ENCODE measurements at regions not wholly inside any gene's neighbourhood (a gene's known extent, or its start where the extent isn't known, plus 50 kb on each side); places are given as distances from the start of the nearest gene placed in this dataset.

GRCh38 chr5:57680686-57681085 lies 198.1 kb upstream of the ACTBL2 start:
- TF ChIP-seq EZH2 (IDR thresholded peaks at IDR 0.05) (no peak), EZH2phosphoT487 (IDR thresholded peaks at IDR 0.05) (no peak)
- Histone ChIP-seq H4K20me1 (ENCODE audit: low read depth) (no peaks in the 10 kb centered on the region), H3K9me3 (ENCODE audit: low read depth) (no peaks in the 10 kb centered on the region), H3K27ac (no peak overlapping the region), H3K27me3 (no peaks in the 10 kb centered on the region), H3K36me3 (no peaks in the 10 kb centered on the region), H3K79me2 (ENCODE audit: low read depth) (no peaks in the 10 kb centered on the region), H3F3A (ENCODE audit: low read depth) (no peaks in the 10 kb centered on the region), H3K4me2 (no peak overlapping the region), H2AFZ (replicated peaks) (no peak overlapping the region), H3K9ac (no peak overlapping the region), H3K4me3 (no peak overlapping the region), H3K4me1 (no peaks in the 10 kb centered on the region)
- H3K4me1 Mint-ChIP-seq: peaks cover 23% of the 10 kb centered on the region
- peaks cover 2% of the 10 kb centered on the region for H3K9me3 Mint-ChIP-seq
- H3K36me3 Mint-ChIP-seq: no peaks in the 10 kb centered on the region
- H3K27ac Mint-ChIP-seq: no peak overlapping the region
- peaks cover 2% of the 10 kb centered on the region for H3K27me3 Mint-ChIP-seq (ENCODE audit: insufficient read depth, low read depth)
- H3K4me3 Mint-ChIP-seq: no peak overlapping the region
- no peak for DNase-seq (ENCODE audit: low spot score)

- H3K9me3 Mint-ChIP-seq: no peaks in the 10 kb centered on the region
- no peak overlapping the region for H3K27ac ChIP-seq
- peaks cover 2% of the 10 kb centered on the region for H3K27me3 Mint-ChIP-seq (ENCODE audit: insufficient read depth, low read depth)
- H3K27me3 ChIP-seq: no peaks in the 10 kb centered on the region
- H3K79me2 ChIP-seq (ENCODE audit: low read depth): no peaks in the 10 kb centered on the region
- TF ChIP-seq EZH2phosphoT487 (IDR thresholded peaks at IDR 0.05) (no peak), CTCF (IDR thresholded peaks at IDR 0.05) (no peak), EZH2 (IDR thresholded peaks at IDR 0.05) (no peak)
- no peaks in the 10 kb centered on the region for H3F3A ChIP-seq (ENCODE audit: low read depth)
- no peaks in the 10 kb centered on the region for H3K4me1 ChIP-seq
- H3K4me1 Mint-ChIP-seq: peaks cover 11% of the 10 kb centered on the region
- no peak overlapping the region for H3K4me3 Mint-ChIP-seq
- no peak overlapping the region for H3K4me2 ChIP-seq
- no peaks in the 10 kb centered on the region for H3K9me3 ChIP-seq (ENCODE audit: low read depth)
- no peaks in the 10 kb centered on the region for H4K20me1 ChIP-seq (ENCODE audit: low read depth)
- H3K9ac ChIP-seq: no peak overlapping the region
- no peaks in the 10 kb centered on the region for H3K36me3 Mint-ChIP-seq
- no peak for DNase-seq (ENCODE audit: low spot score)
- H3K4me3 ChIP-seq: no peak overlapping the region
- H3K36me3 ChIP-seq: no peaks in the 10 kb centered on the region
- no peak overlapping the region for H3K27ac Mint-ChIP-seq
- no peak overlapping the region for H2AFZ ChIP-seq (replicated peaks)
These were observed 194.6 kb upstream of the ACTBL2 start for GRCh38 chr5:57677235-57677634.

- Histone ChIP-seq H3K4me1 (no peaks in the 10 kb centered on the region), H4K20me1 (ENCODE audit: low read depth) (no peaks in the 10 kb centered on the region), H3K36me3 (no peaks in the 10 kb centered on the region), H3K79me2 (ENCODE audit: low read depth) (no peaks in the 10 kb centered on the region), H3F3A (ENCODE audit: low read depth) (no peaks in the 10 kb centered on the region), H3K27ac (no peak overlapping the region), H3K9ac (no peak overlapping the region), H3K4me3 (no peak overlapping the region), H3K27me3 (no peaks in the 10 kb centered on the region), H2AFZ (replicated peaks) (no peak overlapping the region), H3K4me2 (no peak overlapping the region), H3K9me3 (ENCODE audit: low read depth) (no peaks in the 10 kb centered on the region)
- Mint-ChIP-seq H3K36me3 (no peaks in the 10 kb centered on the region), H3K4me1 (peaks cover 9% of the 10 kb centered on the region), H3K27ac (no peak overlapping the region), H3K4me3 (no peak overlapping the region), H3K27me3 (ENCODE audit: insufficient read depth, low read depth) (peaks cover 2% of the 10 kb centered on the region), H3K9me3 (no peaks in the 10 kb centered on the region)
- DNase-seq (ENCODE audit: low spot score): no peak
- TF ChIP-seq EZH2phosphoT487 (IDR thresholded peaks at IDR 0.05): no peak
- TF ChIP-seq EZH2 (IDR thresholded peaks at IDR 0.05): no peak
- TF ChIP-seq CTCF (IDR thresholded peaks at IDR 0.05): no peak
These were observed 193.8 kb upstream of the ACTBL2 start for GRCh38 chr5:57676222-57677098.

GRCh38 chr5:57675236-57675635 lies 192.6 kb upstream of the ACTBL2 start:
- no peak for DNase-seq (ENCODE audit: low spot score)
- no peak overlapping the region for H3K4me3 ChIP-seq
- Mint-ChIP-seq H3K27ac (no peak overlapping the region), H3K27me3 (ENCODE audit: insufficient read depth, low read depth) (peaks cover 2% of the 10 kb centered on the region), H3K4me3 (no peak overlapping the region), H3K9me3 (no peaks in the 10 kb centered on the region), H3K4me1 (peaks cover 9% of the 10 kb centered on the region), H3K36me3 (no peaks in the 10 kb centered on the region)
- no peaks in the 10 kb centered on the region for H3K9me3 ChIP-seq (ENCODE audit: low read depth)
- no peaks in the 10 kb centered on the region for H3K27me3 ChIP-seq
- TF ChIP-seq EZH2 (IDR thresholded peaks at IDR 0.05) (no peak), EZH2phosphoT487 (IDR thresholded peaks at IDR 0.05) (no peak), CTCF (IDR thresholded peaks at IDR 0.05) (no peak)
- no peaks in the 10 kb centered on the region for H3K79me2 ChIP-seq (ENCODE audit: low read depth)
- no peak overlapping the region for H3K9ac ChIP-seq
- H3F3A ChIP-seq (ENCODE audit: low read depth): no peaks in the 10 kb centered on the region
- H3K4me2 ChIP-seq: no peak overlapping the region
- no peak overlapping the region for H3K27ac ChIP-seq
- no peaks in the 10 kb centered on the region for H4K20me1 ChIP-seq (ENCODE audit: low read depth)
- no peaks in the 10 kb centered on the region for H3K36me3 ChIP-seq
- H2AFZ ChIP-seq (replicated peaks): no peak overlapping the region
- no peaks in the 10 kb centered on the region for H3K4me1 ChIP-seq
